HepG2 (cell line): ENCODE measurements at regions not wholly inside any gene's neighbourhood (a gene's known extent, or its start where the extent isn't known, plus 50 kb on each side); places are given as distances from the start of the nearest gene placed in this dataset.

Source experiments
- ATAC-seq: fragments of 200-7000 bp; cut with Tn5 transposase; 3 replicates; pipeline ENCODE4 v1.9.1; 2020; ENCODE audit warnings: mild to moderate bottlenecking, moderate library complexity
- BruUV-seq: library from RNA; stranded (reverse); fragments of 400-500 nt; replicated peaks from 2 replicates; lab custom pipeline; 2021; lab: Mats Ljungman, UMichigan
- CTCF ChIA-PET: fragments of 300-600 bp; formaldehyde crosslinking; extraction: SDS; loops from one replicate; lab custom pipeline; 2021; ENCODE audit warnings: low total read pairs, inconsistent platforms, low intra/inter-chr PET ratio; lab: Yijun Ruan, JAX
- POLR2A ChIA-PET: fragments of 350-600 bp; sonication (Branson Sonifier 250); formaldehyde crosslinking; loops from one replicate; lab custom pipeline; 2020; ENCODE audit warnings: antibody characterized with exemption, inconsistent platforms; lab: Yijun Ruan, JAX
- DNase-seq: peaks from one replicate; pipeline ENCODE4 v3.0.0-alpha.2; 2015; ENCODE audit warnings: low spot score
- FAIRE-seq: peaks from 3 replicates; lab custom pipeline; 2011; peaks lifted over from hg19 to GRCh38; lab: Jason Lieb, UNC
- H2AFZ ChIP-seq: one replicate; pipeline ENCODE4 v1.6.1; 2011; ENCODE audit warnings: low read length, inconsistent platforms
- H3K27ac ChIP-seq: fragments of 300-600 bp; 3 replicates; pipeline ENCODE4 v1.8.0; 2011; ENCODE audit warnings: mixed run types, mild to moderate bottlenecking, mixed read lengths, low read length, inconsistent platforms; ENCODE audit not compliant: insufficient read depth; ENCODE audit errors: extremely low read length
- H3K27me3 ChIP-seq, 2 experiments: fragments of 200-600 bp in 1 of 2; 2 replicates in 1 of 2; 3 replicates in 1 of 2; pipeline versions ENCODE4 v1.6.0 to v1.8.0; 2011; ENCODE audit warnings: low read length in 2 of 2, mild to moderate bottlenecking in 2 of 2, moderate library complexity in 2 of 2, inconsistent platforms in 1 of 2; ENCODE audit not compliant: insufficient read depth in 2 of 2, control insufficient read depth in 1 of 2
- H3K36me3 ChIP-seq, 2 experiments: fragments of 200-600 bp in 1 of 2; replicated peaks in 1 of 2; 2 replicates in 1 of 2; 3 replicates in 1 of 2; pipeline versions ENCODE4 v1.5.1 to v1.8.0; 2011; ENCODE audit warnings: low read length in 2 of 2, inconsistent platforms in 1 of 2; ENCODE audit not compliant: insufficient read depth in 2 of 2, control insufficient read depth in 1 of 2
- H3K4me1 ChIP-seq: 2 replicates; pipeline ENCODE4 v1.5.1; 2012; ENCODE audit warnings: low read length, inconsistent platforms; ENCODE audit not compliant: insufficient read depth
- H3K4me2 ChIP-seq: 2 replicates; pipeline ENCODE4 v1.6.0; 2011; ENCODE audit warnings: low read depth, low read length, inconsistent platforms
- H3K4me3 ChIP-seq, 3 experiments: fragments of 200-600 bp in 1 of 3; sonication (generic), shearing (Covaris generic) in 1 of 3; replicated peaks in 1 of 3; 2 replicates each; pipeline ENCODE4 v1.5.1; 2011 to 2016; ENCODE audit warnings: low read length in 3 of 3, inconsistent platforms in 2 of 3, low read depth in 2 of 3, mild to moderate bottlenecking in 2 of 3, control low read depth in 1 of 3, mixed read lengths in 1 of 3; ENCODE audit not compliant: insufficient read depth in 1 of 3
- H3K79me2 ChIP-seq: one replicate; pipeline ENCODE4 v1.6.1; 2011; ENCODE audit warnings: low read length, inconsistent platforms; ENCODE audit not compliant: insufficient read depth
- H3K9ac ChIP-seq: 2 replicates; pipeline ENCODE4 v1.6.0; 2011; ENCODE audit warnings: mild to moderate bottlenecking, low read depth, low read length, inconsistent platforms; ENCODE audit not compliant: insufficient read depth
- H3K9me3 ChIP-seq: 2 replicates; pipeline ENCODE4 v1.5.1; 2012; ENCODE audit warnings: mild to moderate bottlenecking, low read length
- H4K20me1 ChIP-seq: 2 replicates; pipeline ENCODE4 v1.6.0; 2011; ENCODE audit warnings: inconsistent platforms, mild to moderate bottlenecking, low read length, moderate library complexity; ENCODE audit not compliant: insufficient read depth
- HNRNPK ChIP-seq: fragments of 200-400 bp; formaldehyde crosslinking; IDR thresholded peaks from 2 replicates; pipeline ENCODE4 v1.6.1; 2018; ENCODE audit warnings: low read length, low read depth, moderate library complexity, mild to moderate bottlenecking; ENCODE audit not compliant: poor library complexity, severe bottlenecking
- PCBP1 ChIP-seq: fragments of 200-400 bp; formaldehyde crosslinking; IDR thresholded peaks from 2 replicates; pipeline ENCODE4 v1.6.1; 2017; ENCODE audit warnings: mild to moderate bottlenecking, low read depth, low read length, borderline replicate concordance
- PLRG1 ChIP-seq: fragments of 450-650 bp; conservative IDR thresholded peaks from 2 replicates; pipeline ENCODE4 v1.6.1; 2016
- TCF12 ChIP-seq, 2 experiments: fragments of 450-650 bp in 1 of 2; sonication (generic) in 1 of 2; formaldehyde crosslinking in 1 of 2; IDR thresholded peaks; 2 replicates each; pipeline versions ENCODE4 v1.6.1 to v1.8.0; 2017 to 2022; ENCODE audit warnings: antibody characterized with exemption in 1 of 2, mild to moderate bottlenecking in 1 of 2, missing genetic modification reagents in 1 of 2, moderate library complexity in 1 of 2
- ZNF317 ChIP-seq: sonication (generic); formaldehyde crosslinking; IDR thresholded peaks from 2 replicates; pipeline ENCODE4 v1.5.0; 2020; ENCODE audit warnings: mild to moderate bottlenecking, missing genetic modification reagents
- ZNF441 ChIP-seq: sonication (generic); formaldehyde crosslinking; IDR thresholded peaks from 2 replicates; pipeline ENCODE4 v1.7.0; 2021; ENCODE audit warnings: missing genetic modification reagents, borderline replicate concordance
- WGBS: methylation state at CpG from one replicate; pipeline ENCODE4 v1.1.6; 2017; ENCODE audit warnings: low lambda C conversion rate; 5-methylcytosine and 5-hydroxymethylcytosine counted together
- in situ Hi-C: cut with HindIII; loops from 2 replicates; pipeline ENCODE4 v1.10.0; 2017; ENCODE audit warnings: low pct_unique_long_range_greater_than_20kb; ENCODE audit not compliant: extremely low pct_ligation_motif_present
- intact Hi-C: fragments of 100-400 bp; cut with micrococcal nuclease; formaldehyde crosslinking; loops from one replicate; pipeline ENCODE4 v1.10.0; 2022; ENCODE audit not compliant: unreplicated experiment

DNA sequence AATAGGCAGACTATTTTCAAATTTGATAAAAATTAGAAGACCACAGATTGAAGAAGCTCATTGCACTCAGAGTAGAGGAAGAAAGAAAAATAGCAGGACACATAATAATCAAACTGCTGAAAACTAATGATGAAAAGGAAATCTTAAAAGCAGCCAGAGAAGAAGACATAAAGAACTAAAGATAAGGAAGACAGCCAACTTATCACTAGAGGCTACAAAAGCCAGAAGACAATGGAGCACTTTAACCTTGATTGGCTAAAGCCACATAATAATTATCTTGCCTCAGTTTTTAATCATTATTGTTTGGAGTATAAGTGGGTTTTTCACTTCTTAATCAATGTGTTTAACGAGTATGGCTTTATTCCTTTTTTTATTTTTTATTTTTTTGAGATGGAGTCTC is 397.6 kb downstream of the RNF144B start:
- Histone ChIP-seq H3K4me1 (no peaks in the 10 kb centered on the region), H3K79me2 (no peaks in the 10 kb centered on the region), H2AFZ (no peak overlapping the region), H3K4me3 (no peak overlapping the region), H3K27ac (no peak overlapping the region), H3K27me3 (no peaks in the 10 kb centered on the region), H3K4me2 (no peak overlapping the region), H3K9ac (no peak overlapping the region), H3K9me3 (peaks cover 69% of the 10 kb centered on the region), H3K36me3 (no peaks in the 10 kb centered on the region), H4K20me1 (no peaks in the 10 kb centered on the region)
- in situ Hi-C loops = no loop called here
- intact Hi-C loops = no loop called here
- ChIA-PET POLR2A (no interaction called here), CTCF (no interaction called here)
- FAIRE-seq (no peak), DNase-seq (no peak), ATAC-seq (no peak)
- BruUV-seq = no TSS peak
- TF ChIP-seq ZNF317 (CRISPR knock-in tag) (peak; percentile 90), PLRG1 (no peak)
- 0% methylated on average over 1 of the region's 1 CpG for WGBS

DNA sequence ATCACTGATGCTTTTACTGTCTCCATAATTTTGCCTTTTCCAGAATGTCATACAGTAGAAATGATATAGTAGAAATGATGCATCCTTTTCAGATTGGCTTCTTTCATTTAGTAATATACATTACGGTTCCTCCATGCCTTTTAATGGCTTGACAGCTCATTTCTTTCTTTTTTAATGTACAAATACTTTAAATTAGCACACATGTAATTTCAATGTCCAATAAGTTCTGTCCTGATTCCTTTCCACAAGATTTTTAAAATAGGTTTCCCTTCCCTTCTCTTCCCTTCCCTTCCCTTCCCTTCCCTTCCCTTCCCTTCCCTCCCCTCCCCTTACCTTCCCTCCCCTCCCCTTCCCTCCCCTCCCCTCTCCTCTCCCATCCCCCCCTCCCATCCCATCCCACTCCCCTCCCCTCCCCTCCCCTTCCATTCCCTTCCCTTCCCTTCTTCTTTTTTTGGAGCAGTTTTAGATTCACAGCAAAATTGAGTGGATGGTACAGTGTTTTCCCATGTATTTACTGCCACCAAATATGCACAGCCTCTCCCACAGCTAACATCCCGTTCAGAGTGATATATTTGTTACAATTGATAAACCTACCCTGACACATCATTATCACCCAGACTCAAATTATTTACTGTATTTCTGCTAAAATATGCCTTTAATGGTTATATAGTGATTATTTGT is 398.8 kb downstream of the RNF144B start:
- H3K4me1 ChIP-seq = no peaks in the 10 kb centered on the region
- CTCF ChIA-PET = no interaction called here
- no TSS peak for BruUV-seq
- H3K9me3 ChIP-seq = peaks cover 73% of the 10 kb centered on the region
- H3K27ac ChIP-seq = no peak overlapping the region
- no peaks in the 10 kb centered on the region for H3K27me3 ChIP-seq
- ATAC-seq = no peak
- no peak overlapping the region for H3K9ac ChIP-seq
- under 1% methylated on average over 2 of the region's 2 CpGs for WGBS
- in situ Hi-C loops (no loop called here), intact Hi-C loops (no loop called here)
- no peaks in the 10 kb centered on the region for H3K79me2 ChIP-seq
- DNase-seq = no peak
- no peaks in the 10 kb centered on the region for H4K20me1 ChIP-seq
- POLR2A ChIA-PET = no interaction called here
- no peak overlapping the region for H2AFZ ChIP-seq
- H3K36me3 ChIP-seq = no peaks in the 10 kb centered on the region
- H3K4me3 ChIP-seq = no peak overlapping the region
- TF ChIP-seq TCF12 (IDR thresholded peaks at IDR 0.05) (no peak), TCF12 (CRISPR knock-in tag; IDR thresholded peaks at IDR 0.05) (no peak), ZNF441 (no peak), PCBP1 (0 out of 2 replicates have a peak, but pooled peaks have one; percentile 20), HNRNPK (peak; percentile 91)
- no peak overlapping the region for H3K4me2 ChIP-seq
- FAIRE-seq = no peak
